Fibroblast of gingiva (primary cell): ENCODE measurements at regions not wholly inside any gene's neighbourhood (a gene's known extent, or its start where the extent isn't known, plus 50 kb on each side); places are given as distances from the start of the nearest gene placed in this dataset.
"Not testable (repeated sequence)": the region's sequence is repeated elsewhere in the genome, so short reads cannot be mapped to it uniquely, and the experiment has no call there.

Experiments
- DNase-seq: peaks from one replicate; pipeline ENCODE4 v3.0.0-alpha.2; 2011; ENCODE audit warnings: low read depth

DNA sequence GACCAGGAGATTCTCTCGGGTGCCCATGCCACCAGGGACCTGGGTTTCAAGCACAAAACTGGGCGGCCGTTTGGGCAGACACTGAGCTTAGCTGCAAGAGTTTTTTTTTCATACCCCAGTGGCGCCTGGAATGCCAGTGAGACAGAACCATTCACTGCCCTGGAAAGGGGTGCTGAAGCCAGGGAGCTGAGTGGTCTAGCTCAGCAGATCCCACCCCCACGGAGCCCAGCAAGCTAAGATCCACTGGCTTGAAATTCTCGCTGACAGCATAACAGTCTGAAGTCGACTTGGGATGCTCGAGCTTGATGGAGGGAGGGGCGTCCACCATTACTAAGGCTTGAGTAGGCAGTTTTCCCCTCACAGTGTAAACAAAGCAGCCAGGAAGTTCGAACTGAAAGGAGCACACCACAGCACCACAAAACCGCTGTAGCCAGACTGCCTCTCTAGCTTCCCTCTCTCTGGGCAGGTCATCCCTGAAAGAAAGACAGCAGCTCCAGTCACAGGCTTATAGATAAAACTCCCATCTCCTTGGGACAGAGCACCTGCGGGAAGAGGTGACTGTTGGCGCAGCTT is 157.7 kb downstream of the GIPC2 start:
- DNase-seq, result not testable (repeated sequence)

DNA sequence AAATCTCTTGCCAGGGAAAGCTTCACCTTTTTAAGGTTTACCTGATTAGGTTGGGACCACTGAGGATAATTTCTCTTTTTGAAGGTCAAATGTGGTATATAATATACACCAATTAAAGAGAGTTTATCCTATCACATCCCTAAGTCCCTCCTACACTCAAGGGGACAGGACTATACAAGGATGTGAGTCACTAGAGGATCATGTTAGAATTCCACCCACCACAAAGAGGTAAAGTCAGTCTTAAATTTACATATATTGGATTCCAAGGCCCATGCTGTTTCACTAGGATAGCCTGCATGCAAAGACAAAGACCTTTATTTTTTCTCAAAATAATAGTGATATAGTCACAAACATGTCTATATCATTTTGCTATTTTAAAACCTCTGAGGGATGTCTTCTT is 164.4 kb downstream of the GIPC2 start:
- DNase-seq, result no peak

DNA sequence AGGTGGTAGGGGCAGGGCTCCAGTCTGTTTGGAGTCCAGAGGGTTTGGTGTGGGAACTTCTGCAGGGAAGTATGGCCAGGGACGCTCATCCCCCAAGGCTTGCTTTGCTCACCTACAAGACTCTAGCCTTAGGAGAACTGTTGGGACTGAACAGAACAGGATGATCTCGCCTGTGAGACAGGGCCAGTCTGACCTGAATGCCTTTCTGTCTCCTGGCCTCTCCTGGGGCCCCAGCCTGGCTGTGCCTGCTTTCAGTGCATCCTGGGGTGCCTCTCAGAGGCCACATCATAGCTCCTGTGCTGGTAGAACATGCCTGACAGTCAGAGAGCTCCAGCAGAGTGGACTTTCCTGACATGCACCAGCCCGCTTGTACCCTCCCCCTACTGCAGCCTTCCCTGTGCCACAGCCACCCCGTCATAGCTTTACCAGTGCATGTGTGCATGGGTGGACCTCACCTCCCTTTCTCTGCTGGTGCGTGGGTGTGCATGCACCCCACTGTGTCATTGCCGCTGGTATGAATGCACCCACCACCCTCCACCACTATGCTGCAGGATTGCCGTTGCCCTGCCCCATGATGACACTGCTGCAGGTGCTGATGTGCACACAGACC is 165.8 kb downstream of the GIPC2 start:
- DNase-seq, result no peak

DNA sequence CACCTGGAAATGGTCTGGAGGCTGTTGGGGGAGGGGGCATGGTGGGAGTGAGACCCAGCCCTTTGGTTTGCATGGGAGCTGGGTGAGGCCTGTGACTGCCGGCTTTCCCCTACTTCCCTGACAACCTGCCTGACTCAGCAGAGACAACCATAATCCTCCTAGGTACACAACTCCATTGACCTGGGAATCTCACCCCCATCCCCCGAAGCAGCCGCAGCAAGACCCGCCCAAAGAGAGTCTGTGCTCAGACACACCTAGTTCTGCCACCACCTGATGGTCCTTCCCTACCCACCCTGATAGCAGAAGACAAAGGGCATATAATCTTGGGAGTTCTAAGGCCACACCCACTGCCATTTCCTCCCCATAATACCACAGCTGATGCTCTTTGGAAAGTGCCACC is 168.6 kb downstream of the GIPC2 start:
- no peak for DNase-seq

DNA sequence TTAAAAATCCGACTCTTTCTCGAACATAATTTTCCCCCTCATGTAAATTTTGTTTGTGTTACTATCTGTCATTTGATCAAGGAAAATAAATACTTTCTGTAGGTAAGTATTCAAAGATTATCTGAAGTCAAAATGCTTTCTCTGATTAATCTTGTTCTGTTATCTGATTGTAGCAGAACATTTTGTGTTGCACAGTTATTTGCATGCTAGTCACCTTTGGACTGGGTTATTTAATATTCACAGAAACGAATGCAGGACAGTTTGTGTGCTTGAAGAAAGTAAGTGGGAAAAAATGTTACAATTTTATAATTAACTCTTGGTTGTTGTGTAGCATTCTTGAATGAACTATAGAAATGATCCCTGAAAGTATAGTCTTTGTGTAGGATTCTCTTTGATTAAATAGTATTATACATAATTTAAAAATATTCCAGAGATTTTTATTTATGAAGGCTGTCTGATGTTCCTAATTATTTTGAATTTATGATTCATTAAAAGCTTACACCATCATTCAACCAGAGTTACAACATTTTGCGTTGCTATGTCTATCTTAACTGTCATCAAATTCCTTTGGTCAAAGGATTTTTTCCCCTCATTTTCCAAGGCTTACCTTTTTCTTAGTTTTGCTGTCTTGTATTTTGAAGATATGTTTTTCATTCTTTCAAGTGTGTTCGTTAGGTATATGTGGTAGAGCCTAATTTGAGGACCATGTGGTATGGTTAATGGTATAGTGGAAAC is 176.6 kb downstream of the GIPC2 start:
- DNase-seq, result peak; percentile 47

DNA sequence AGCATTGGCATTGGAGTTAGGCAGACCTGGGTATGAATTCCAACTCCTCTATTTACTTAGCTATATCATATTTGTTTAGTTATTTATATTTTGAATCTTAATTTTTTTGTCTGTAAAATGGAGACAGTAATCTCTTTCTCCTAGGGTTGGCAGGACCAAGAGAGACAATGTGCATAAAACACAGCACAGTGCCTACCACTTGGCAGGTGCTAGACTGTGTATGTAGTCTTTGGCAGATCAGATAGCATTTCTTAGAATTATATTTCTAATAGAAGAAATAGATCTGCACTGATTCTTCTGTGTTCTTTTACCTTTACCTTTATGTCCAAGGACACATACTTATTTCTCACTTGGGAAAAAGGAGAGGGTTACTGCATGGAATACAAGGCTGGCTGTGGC is 177.2 kb downstream of the GIPC2 start:
- no peak for DNase-seq

DNA sequence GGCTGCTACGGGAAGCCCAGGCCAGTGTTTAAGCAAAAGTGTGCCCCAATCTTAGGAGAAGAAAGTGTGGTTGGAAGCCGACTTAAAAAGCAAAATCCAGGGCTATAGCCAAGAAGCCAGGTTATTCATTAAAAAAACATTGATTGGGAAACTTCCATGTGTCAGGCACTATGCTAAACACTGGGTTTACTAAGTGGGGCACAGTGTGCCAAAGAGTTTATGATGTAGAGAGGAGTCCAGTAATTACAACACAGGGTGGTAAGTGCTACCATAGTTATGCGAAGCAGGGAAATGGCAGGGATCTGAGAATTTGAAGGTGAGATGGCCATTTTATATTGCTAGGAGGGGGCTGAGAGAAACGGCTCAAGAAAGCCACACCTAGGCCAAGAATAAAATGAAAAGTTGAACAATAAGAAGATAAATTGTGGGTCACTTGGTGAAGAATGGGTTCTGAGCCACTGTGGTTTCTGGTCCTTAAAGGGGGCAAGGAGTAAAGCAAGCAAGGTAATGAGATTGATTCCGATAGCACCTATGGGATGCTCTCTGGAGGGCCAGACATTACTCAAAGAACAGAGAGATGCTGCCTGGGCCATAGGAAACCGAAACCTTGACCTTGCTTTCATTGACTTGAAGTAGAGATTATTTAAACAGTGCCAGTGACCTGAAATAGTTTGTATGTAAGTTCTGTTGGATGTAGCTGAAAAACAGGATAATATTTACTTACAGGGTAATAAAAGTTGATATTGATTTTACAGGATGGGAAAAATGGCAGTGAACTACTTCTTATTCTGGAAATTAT is 177.8 kb downstream of the GIPC2 start:
- DNase-seq, result peak; percentile 90

DNA sequence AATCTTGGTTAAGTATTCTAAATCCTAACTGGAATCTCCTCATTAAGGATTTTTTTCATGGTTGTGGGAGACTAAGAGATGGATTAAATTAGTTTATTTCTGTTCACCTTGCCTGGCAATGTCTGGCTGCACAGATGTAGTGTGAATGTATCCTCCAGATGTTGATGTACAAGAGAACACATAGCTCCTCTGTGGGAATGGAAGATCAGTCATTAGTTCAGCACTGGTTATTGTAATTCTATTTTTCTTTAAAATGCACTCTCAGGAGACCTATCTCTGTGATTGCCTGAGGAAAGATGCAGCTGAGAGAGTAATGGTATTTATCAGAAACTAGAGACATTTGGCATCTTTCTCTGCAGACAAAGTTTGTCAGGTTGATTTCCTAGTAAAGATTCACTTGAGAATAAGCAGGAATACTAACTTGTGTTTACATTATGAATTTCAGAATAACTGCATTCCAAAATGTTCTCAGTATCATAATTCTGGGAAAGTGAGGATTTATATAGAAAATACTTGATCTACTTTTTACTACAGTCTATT is 178.6 kb downstream of the GIPC2 start:
- no peak for DNase-seq

DNA sequence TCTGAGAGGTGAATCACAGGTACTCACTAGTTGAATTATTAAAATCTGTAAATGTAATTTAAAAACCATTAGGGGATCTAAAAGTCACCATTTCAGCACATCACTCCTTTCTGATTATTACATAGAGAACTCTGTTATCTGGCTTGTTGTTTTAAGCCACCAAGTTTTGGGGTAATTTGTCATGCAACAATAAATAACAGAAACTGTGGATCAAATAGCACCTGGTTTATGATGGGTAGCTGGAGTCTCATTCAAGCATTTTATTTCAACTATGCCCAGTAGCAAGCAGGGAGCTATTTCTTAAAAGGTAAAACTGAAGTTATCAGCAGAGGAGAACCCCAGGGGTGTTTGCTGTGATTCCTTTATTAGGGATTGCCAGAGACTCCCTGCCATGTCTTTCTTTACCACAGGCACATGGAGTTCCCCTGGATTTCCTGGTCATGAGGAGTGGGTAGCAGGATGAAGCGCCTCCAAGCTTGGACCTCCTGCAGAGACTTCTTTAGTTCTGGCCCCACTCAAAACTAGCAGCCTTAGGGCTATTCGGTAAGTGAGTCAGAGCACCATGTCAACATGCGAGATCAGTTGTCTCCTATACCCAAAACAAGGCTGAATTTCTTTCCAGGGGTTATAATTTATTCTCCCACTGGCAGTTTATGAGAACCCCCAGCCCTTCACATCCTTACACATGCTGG is 179.2 kb downstream of the GIPC2 start:
- DNase-seq, result peak; percentile 22

DNA sequence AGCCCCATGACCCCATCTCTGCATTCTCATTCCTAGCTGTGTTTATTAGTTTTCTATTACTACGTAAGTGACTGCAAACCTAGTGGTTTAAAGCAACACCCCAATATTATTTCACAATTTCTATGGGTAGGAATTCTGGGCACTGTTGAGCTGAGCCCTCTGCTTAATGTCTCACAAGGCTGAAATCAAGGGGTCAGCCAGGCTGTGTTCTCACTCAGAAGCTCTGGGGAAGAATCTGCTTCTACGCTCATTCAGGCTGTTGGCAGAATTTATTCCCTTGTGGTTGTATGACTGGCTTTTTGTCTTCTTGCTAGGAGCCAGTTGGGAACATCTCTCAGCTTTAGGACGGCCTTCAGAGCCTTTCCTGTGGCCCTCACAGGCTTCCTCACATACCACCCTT is 181.0 kb downstream of the GIPC2 start:
- peak; percentile 15 for DNase-seq

DNA sequence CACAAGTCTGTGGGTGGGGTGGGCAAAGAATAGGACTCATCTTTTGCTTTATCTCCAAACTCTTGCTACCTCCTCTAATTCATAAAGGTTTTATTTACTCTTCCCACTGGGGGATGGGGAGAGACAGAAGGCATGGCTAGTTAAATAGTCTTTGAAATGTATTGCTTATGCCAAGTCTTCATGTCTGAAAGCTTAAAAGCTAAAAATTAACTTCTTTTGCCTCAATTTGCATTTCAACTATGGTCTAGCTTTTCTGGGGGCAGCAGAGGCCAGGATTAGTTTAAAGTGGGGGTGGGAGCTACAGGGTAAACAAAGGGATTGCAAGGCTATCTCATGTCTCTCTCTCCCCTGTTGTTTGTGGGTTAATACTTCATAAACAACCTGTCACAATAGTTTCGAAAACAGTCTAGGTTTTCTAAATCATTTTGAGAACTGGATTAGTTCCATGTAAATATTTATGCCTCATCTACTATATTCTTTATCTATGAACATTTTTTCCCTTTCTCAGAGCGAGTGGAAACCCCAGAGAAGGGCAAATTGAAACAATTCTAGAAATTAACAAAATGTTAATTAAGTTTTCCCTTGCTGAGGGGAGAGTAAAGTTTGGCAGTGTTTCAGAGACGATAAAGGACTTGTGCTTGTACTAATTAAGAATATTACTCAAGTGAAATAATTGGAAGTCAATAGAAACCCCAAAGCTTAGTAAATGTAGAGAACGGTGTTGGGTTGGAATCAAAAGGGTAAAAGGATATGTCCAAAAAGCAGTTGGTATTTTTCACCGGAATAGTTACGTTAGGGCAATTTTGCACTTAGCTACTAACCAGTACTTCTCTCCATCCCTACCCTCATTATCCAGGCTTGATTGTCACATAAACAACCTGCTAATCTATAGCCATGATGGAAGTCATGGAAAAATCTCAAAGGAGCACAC is 182.2 kb downstream of the GIPC2 start:
- DNase-seq, result no peak

DNA sequence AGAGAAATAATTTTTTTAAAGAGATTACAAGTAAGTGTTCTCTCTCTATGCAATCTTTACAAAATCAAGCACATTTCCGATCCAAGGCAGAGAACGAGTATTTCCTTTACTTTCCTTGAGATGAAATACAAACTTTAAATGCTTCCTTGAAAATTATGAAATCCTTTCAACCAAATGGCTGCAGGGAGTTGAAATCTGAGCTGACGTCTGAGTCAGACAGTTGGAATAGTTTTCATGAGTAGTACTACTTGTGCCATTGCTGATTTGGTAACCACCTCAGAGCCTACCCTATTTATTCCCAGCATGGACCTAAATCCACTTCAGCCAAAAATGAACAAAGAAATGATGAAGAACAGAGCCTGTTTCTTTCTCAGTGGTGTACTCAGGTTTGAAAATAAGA is 183.6 kb downstream of the GIPC2 start:
- peak; percentile 96 for DNase-seq

DNA sequence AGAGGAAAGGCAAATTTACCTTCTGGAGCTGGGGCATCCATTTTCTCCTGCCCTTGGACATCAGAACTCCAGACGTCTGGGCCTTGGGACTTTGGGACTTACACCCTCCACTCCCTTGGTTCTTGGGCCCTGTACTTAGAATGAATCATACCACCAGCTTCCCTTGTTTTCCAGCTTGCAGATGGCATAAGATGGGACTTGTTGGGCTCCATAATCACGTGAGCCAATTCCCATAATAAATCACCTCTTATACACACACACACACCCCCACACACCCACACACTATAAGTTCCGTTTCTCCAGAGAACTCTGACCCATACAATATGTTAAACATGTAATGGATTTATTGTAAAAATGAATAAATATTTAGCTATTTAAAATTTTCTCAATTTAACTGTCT is 185.7 kb downstream of the GIPC2 start:
- no peak for DNase-seq

DNA sequence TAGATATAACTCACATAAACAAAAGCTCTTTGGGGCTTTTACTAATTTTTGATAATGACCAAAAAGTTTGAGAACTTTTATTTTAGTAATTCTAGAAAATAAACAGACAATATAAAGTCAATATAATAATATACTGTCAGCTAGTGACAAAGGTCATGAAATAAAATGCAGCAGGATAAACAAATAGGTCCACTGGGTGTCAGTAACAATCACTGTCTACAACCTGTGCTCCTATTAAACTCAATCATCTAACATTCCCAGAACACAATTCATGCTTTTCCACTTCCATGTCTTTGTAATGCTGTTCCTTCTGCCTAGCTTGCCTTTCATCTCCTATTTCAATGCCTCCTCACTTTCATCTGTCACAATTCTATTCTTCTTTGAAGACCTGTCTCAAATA is 186.1 kb downstream of the GIPC2 start:
- no peak for DNase-seq

DNA sequence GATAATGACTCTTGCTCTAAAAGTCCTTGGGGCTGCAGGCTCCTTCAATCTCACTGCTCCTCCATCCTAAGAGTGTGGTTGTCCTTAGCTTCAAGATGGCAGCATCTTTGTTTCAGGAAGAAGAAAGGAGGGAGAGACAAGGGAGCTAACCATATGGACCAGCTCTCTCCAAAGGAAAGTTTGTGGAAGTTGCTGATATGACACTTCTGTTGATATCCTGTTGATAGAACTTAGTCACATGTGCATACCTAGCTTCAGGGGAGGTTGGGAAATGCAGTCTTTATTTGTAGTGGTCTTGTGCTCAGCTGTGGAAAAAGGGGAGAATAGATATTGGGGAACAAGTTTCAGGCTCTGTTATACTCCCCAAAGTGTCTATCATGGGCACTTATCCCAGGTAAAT is 186.9 kb downstream of the GIPC2 start:
- no peak for DNase-seq

DNA sequence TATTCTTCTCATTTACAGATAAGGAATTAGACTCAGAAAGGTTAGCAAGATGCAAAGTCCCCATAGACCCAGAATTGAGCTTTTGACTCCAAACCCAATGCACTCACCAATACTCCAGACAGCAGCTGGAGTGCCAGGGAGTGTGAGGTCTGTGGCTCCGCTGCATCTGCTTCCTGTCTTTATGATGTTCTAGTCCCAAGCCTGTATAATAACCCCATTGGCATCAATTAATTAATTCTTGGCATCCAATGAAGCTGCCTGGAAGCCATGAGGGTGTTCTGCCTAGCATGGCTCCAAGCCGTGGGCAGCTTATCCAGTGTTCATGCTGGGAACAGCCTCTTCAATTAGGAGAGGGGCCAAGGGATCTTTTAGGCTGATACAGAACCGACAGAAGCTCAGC is 188.7 kb downstream of the GIPC2 start:
- DNase-seq, result no peak

DNA sequence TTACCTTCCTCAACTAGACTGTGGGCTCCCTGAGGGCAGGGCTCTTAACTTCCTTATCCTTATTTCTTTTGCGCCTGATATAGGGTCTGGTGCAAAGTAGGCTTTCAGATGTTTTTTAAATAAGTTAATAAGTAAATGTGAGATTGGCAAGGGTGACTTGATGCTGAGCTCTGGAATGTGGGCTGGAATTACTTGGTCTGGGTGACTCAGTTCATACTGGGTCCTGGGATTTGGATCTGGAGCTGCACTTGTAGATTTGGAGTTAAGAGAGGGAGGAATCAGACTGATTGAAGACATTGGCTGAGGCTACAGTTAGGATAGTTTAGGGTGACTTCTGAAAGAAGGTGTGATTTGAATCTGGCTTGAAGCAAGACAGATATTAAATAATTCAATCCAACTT is 190.9 kb downstream of the GIPC2 start:
- DNase-seq, result no peak

DNA sequence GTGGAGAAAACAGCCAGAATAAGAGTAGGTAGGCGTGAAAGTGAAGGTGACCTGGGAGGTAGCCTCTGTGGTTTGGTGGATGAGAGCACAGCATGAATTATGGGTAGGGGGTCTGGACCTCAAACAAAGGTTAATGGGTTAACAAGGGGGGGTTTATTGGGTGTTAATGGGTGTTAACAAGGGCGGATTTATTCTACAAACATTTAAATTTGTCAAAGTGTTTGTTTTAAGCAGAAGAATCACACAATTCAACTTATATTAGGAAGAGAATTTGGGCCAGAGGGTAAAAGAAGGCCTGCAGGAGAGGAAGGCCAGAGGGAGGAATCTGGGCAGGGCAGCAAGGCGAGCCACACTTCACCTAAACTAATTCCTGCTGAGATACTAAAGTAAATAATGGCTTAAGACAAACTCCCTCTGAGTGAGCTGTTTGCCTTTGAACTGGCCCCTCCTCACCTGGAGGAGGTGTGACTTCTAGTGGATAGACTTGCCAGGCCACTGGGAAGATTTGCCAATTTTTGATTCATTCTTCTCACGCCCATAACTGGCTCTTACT is 191.7 kb downstream of the GIPC2 start:
- DNase-seq, result no peak

DNA sequence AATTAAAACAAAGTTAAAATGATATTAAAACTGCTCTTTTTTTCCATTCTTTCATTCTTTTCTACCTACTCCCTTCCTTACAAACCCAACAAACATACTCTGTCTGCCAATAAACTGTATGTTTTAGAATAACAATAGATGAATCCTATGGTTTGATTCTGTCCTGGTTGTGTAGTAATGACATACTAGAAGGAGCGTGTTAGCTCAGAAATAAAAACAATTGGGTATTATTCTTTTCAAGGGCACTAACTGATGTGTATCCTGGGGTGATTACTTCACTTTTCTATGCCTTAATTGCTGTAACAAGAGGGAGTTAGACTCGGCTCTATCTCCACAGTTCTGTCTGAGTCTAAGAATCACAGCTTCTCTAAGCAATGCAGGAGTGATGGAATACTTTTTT is 194.4 kb downstream of the GIPC2 start:
- DNase-seq, result no peak

DNA sequence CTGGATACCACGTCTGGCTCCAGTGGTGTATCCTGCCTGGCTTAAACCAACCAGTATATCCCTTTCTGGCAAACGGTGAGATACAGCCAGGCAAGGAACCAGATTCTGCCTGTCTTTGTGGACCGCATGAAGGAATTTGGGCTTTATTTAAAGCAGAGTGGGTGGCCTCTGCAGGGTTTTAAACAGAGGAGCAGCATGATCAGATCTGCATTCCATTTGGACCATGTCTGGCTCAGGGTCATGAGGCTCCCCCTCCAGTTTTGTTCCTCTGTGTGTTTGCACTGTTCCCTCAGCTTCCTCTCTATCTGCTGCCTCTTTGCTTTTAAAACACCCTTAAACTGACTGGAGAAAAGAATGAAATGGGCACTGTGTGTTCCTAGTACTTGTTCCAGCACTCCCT is 195.0 kb downstream of the GIPC2 start:
- DNase-seq, result peak; percentile 11

DNA sequence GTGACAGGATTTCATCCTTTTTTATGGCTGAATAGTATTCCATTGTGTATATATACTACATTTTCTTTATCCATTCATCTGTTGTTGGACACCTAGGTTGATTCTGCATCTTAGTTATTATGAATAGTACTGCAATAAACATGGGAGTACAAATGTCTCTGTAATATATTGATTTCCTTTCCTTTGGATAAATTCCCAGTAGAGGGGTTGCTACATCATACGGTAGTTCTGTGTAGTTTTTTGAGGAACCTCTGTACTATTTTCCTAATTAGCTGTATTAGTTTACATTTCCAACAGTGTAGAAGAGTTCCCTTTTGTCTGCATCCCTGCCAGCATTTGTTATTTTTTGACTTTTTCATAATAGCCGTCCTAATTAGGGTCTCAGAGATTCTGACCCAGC is 201.3 kb downstream of the GIPC2 start:
- no peak for DNase-seq
